ENCODE measurements at regions not wholly inside any gene's neighbourhood (a gene's known extent, or its start where the extent isn't known, plus 50 kb on each side); places are given as distances from the start of the nearest gene placed in this dataset.

- peak; percentile 20 to 84 (median 54) for ATAC-seq
- Histone ChIP-seq H3K27me3 (no peaks in the 10 kb centered on the region), H3K27ac (peak overlapping the region in 10 of 12 donors; percentile 12 to 70 (median 48)), H3K36me3 (no peaks in the 10 kb centered on the region), H3K4me3 (no peak overlapping the region), H3K9me3 (peaks cover 0 to 3% (median 0%) of the 10 kb centered on the region in 12 donors), H3K4me1 (peaks cover 0 to 31% (median 6%) of the 10 kb centered on the region in 12 donors)
- 34 to 42% (median 36%) methylated on average over 5 of the region's 5 CpGs for WGBS, 4 donors
- peak in 4 of 5 donors; percentile 23 to 44 (median 34) for DNase-seq
- intact Hi-C loops (cut with DNase I): loop anchor here in 1 of 10 donors (5.0 kb wide), 1 partner anchor 49 kb away; no protein-coding TSS in a partner anchor
- TF ChIP-seq POLR2A (IDR thresholded peaks at IDR 0.05) (no peak), CTCF (IDR thresholded peaks at IDR 0.05) (peak in 3 of 12 donors; percentile 11 to 27 (median 19))
Observed at GRCh38 chr12:88946372-88946997, 366.2 kb upstream of the KITLG start.

GRCh38 chr12:88945051-88945732, 364.9 kb upstream of the KITLG start:
- H3K27ac ChIP-seq: peak overlapping the region in 1 of 12 donors; percentile 70
- peaks cover 0 to 31% (median 6%) of the 10 kb centered on the region in 12 donors for H3K4me1 ChIP-seq
- H3K9me3 ChIP-seq: peaks cover 0 to 3% (median 0%) of the 10 kb centered on the region in 12 donors
- no peak for TF ChIP-seq CTCF (IDR thresholded peaks at IDR 0.05)
- no peak for TF ChIP-seq POLR2A (IDR thresholded peaks at IDR 0.05)
- DNase-seq (no peak), ATAC-seq (no peak)
- no peaks in the 10 kb centered on the region for H3K27me3 ChIP-seq
- H3K36me3 ChIP-seq: no peaks in the 10 kb centered on the region
- 79 to 85% (median 83%) methylated on average over 3 of the region's 3 CpGs for WGBS, 4 donors
- H3K4me3 ChIP-seq: no peak overlapping the region
- intact Hi-C loops (cut with DNase I): loop anchor here in 1 of 10 donors (5.0 kb wide), 1 partner anchor 48 kb away; no protein-coding TSS in a partner anchor

GRCh38 chr12:88944397-88944796, 364.1 kb upstream of the KITLG start:
- H3K36me3 ChIP-seq: no peaks in the 10 kb centered on the region
- 53 to 65% (median 58%) methylated on average over 3 of the region's 3 CpGs for WGBS, 4 donors
- ATAC-seq (no peak), DNase-seq (no peak)
- intact Hi-C loops (cut with DNase I): no loop called here
- H3K9me3 ChIP-seq: peaks cover 0 to 3% (median 0%) of the 10 kb centered on the region in 12 donors
- TF ChIP-seq CTCF (IDR thresholded peaks at IDR 0.05) (no peak), POLR2A (IDR thresholded peaks at IDR 0.05) (no peak)
- no peak overlapping the region for H3K4me3 ChIP-seq
- H3K4me1 ChIP-seq: peaks cover 0 to 31% (median 6%) of the 10 kb centered on the region in 12 donors
- no peaks in the 10 kb centered on the region for H3K27me3 ChIP-seq
- H3K27ac ChIP-seq: peak overlapping the region in 2 of 12 donors; percentile 3 to 22

DNA sequence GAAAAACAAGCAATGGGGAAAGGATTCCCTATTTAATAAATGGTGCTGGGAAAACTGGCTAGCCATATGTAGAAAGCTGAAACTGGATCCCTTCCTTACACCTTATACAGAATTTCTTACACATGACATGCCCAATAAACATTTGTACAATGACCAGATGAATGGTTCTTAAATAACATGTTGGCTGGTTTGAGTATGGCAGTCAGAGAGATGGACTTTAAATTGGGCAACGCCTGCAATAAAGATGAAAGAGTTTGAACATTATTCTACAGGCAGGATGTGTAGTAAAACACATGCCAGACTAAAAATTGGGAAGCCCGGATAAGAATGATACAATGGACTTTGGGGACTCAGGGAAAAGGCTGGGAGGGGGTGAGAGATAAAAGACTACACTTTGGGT, 360.6 kb upstream of the KITLG start:
- Histone ChIP-seq H3K27me3 (no peaks in the 10 kb centered on the region), H3K27ac (no peak overlapping the region), H3K4me3 (no peak overlapping the region), H3K4me1 (peaks cover 0 to 17% (median 0%) of the 10 kb centered on the region in 12 donors), H3K9me3 (no peaks in the 10 kb centered on the region), H3K36me3 (no peaks in the 10 kb centered on the region)
- ATAC-seq (no peak), DNase-seq (no peak)
- TF ChIP-seq CTCF (IDR thresholded peaks at IDR 0.05) (no peak), POLR2A (IDR thresholded peaks at IDR 0.05) (no peak)
- WGBS, 4 donors: 83 to 88% (median 84%) methylated on average over 2 of the region's 2 CpGs
- intact Hi-C loops (cut with DNase I): no loop called here

All from heart left ventricle (tissue), 16 donors.